Stimulated activated CD4-positive, alpha-beta T cell treated with anti-CD3 and anti-CD28 coated beads, Interleukin-4, amount 100 ng/mL, for 48 hours (primary cell): ENCODE measurements at regions not wholly inside any gene's neighbourhood (a gene's known extent, or its start where the extent isn't known, plus 50 kb on each side); places are given as distances from the start of the nearest gene placed in this dataset.
"Not testable (repeated sequence)": the region's sequence is repeated elsewhere in the genome, so short reads cannot be mapped to it uniquely, and the experiment has no call there.

Source experiments
- DNase-seq, 2 donors: peaks; one replicate each; pipeline ENCODE4 v3.0.0-alpha.2; 2020; ENCODE audit warnings: low read depth in 2 of 2

DNA sequence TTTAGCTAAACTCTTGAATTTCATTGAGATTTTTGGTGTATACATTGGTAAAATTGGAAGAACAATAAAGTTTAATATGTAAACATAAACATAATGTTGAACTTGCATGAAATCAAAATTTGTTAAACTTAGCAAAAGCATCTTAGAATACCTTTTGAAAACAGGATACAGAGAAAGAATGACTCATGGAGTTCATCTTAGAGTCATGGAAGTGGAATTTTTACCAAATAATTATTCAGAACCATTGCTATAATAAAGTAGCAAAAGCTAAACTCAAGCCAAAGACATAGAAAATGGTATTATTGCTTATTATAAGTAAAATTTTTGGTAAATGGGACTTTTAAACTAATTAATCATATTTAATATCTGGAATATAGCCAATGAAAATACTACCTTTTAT is 841.6 kb upstream of the SLC39A10 start:
- DNase-seq, result no peak

DNA sequence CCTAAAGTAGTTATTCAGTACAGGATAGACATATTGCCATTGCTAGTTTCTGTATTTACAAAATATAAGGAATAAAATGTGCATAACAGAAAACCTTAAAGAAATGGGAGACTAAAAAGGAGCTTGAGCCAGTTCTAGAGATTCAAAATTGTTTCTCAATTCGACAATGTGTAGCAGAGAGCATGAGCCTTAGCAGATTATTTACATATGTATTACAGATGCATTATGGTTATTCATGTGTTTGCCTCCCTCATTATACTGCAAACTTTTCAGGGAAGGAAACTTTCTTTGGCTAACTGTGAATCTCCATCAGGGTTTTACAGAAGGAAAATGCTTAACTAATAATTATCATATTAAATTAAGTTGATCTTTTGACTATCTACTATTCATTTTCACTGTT is 854.4 kb upstream of the SLC39A10 start:
- no peak for DNase-seq

DNA sequence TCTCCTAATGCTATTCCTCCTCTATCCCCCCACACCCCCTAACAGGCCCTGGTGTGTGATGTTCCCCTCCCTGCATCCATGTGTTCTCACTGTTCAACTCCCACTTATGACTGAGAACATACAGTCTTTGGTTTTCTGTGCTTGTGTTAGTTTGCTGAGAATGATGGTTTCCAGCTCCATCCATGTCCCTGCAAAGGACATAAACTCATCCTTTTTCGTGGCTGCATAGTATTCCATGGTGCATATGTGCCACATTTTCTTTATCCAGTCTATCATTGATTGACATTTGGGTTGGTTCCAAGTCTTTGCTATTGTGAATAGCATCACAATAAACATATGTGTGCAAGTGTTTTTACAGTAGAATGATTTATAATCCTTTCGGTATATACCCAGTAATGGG is 870.0 kb upstream of the SLC39A10 start:
- not testable (repeated sequence) for DNase-seq

DNA sequence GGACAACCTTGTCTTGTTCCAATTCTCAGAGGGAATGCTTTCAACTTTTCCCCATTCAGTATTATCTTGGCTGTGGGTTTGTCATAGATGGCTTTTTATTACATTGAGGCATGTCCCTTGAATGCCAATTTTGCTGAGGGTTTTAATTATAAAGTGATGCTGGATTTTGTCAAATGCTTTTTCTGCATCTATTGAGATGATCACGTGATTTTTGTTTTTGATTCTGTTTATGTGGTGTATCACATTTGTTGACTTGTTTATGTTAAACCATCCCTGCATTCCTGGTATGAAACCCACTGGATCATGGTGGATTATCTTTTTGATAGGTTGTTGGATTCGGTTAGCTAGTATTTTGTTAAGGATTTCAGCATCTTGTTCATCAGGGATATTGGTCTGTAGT is 885.6 kb upstream of the SLC39A10 start:
- not testable (repeated sequence) for DNase-seq

DNA sequence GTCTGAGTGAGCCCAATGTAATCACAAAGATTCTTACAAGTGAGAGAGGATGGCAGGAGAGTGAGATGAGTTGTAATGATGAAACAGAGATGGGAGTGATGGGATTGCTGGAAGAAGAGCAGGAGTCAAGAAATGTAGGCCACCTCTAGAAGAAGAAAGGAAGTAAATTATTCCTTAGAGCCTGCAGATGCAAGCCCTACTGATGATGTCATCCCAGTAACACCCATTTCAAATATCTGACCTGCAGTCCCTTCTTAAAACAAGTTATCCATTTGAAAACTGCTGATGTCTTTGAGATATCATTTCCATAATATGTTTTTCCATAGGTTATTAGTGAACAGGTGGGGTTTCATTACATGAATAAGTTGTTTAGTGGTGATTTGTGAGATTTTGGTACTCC is 888.0 kb upstream of the SLC39A10 start:
- no peak for DNase-seq

DNA sequence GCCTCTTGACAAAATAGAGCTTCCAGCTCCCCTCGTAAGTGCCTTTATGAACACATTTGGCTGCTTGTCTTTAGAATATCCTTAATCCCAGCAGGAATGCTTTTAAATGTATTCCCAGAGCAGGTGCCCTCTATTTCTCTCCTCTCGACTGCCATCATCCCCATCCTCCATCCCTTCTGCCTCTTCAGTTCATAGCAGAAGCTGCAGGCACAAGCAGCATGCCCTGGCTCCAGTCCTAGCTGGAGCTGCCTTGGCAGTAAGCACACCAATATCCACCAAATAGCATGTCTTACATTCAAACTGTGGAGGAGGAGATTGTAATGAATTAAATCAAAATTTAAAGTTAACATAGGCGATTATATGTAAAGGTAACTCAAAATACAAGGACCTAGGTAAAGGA is 891.3 kb upstream of the SLC39A10 start:
- no peak for DNase-seq

DNA sequence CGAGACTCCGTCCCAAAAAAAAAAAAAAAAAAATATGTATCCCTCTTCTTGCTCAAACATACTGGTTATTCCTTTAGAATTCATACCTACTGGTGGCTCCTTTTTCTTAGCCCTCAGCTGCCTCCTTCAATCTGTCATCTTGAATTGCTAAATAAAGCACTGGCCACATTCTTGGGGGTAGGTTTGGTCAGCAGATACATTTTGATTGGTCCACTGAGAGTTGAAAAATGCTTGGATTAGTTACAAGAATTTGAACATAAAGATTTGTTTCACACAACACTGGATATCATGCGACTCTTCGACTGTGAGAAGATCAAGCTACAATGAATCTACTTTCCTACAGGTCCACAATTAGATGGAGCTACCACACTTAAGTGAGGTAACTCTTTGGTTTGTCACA is 906.1 kb upstream of the SLC39A10 start:
- DNase-seq, result no peak

DNA sequence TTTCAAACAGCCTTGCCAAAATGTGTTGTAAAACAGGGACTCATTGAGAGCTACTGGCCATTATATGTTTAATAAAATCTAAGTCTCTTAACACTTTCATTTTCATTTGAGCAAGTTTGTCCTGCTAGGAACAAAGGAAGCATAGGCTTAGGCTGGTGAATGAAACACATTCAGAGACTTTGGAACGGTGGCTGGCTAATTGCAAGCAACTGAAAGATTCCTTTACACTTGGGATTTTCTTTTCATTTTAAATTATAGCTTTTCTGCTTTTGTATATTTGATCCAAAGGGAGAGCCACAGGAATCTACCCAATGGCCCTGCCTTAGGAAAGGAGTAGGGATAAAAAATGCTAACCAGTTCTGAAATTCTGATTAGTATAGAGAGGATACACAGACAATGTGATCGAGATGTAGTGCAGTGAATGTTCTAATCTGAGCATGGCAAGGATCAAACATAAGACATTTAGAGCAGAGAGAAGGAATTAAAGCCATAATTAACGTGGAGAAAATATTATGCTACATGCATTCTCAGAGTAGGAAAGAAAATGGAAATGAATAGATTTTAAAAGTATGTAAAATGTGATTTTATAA is 911.4 kb upstream of the SLC39A10 start:
- DNase-seq, result no peak

DNA sequence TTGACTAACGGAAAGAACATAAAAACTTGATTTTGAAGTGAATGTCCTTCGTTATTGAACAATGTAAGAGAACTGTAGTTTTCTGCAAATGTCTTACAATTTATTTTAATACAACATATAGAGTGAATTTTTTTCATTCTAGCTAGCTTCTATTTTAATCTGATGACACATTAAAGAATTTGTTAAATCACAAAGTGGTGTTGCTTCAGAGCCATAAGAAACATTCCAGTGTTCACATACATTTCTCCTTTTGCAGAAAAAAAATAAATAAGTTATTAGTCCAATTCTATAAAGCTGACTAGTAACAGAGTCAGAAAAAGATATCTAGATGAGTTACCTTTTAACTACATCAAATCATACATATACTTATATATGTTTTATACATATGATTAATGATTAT is 914.3 kb upstream of the SLC39A10 start:
- no peak for DNase-seq

DNA sequence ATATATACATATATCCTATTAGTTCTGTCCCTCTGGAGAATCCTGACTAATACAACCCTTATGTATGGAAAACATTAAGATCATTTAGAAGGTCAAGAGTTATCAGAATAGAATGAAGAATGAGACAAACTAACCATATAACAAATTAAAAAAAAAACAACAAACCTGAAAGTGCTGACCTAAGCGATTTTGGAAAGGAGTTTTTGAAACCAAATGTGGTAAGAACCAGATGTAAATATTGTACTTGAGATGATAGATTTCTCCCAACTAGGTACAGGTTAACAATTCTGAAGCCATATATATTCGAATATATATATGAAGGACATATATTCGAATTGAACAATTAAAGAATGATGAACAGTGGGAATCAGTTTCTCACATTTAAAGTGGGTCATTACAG is 917.8 kb upstream of the SLC39A10 start:
- DNase-seq, result no peak

DNA sequence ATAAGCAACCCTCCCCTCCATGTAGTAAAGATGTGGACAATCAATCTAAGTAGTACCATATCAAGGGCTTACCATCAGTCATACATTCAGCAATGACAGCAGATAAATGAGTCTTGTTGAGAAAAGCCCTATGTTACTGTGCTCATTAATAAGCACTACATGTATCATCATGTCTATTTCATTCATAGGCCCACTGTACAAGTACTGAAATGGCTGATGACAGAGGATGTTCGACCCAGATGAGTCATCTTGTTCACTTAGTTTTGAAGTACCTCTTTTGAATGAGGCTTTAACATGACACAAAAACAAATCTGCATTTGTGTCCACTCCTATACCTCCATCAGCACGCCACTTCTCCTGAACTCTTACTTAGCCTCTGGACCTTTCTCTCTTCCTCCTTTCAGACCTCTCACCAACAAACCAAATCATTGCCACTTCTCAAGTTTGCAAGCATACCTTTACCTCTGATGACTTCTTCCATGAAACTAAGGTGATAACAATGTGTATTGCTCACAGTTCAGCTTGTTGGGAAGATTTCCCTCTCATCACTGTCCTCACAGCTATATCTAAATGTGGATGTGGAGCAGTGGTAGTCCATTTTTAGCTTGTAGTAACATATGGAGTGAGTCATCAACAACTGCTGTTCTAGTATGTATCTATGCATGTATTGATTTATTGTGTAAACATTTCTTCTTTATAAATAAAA is 921.0 kb upstream of the SLC39A10 start:
- no peak for DNase-seq

DNA sequence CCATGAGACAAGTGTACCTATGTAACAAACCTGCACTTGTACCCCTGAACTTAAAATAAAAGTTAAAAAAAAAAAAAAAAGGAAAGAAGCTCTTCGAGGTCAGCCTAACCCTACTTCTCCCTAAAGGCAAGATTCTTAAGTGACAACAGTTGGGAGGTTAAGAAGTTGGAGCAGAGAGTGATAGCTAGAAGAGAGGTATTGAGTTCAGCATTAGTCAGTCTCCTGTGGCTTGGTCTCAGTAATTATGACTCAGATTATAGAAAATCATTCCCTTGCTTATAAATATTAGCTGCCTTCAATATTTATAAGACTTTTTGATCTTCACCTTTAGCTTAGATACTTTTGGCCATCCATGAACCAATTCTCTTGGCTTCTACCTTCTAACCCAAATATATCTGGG is 926.8 kb upstream of the SLC39A10 start:
- DNase-seq, result no peak

DNA sequence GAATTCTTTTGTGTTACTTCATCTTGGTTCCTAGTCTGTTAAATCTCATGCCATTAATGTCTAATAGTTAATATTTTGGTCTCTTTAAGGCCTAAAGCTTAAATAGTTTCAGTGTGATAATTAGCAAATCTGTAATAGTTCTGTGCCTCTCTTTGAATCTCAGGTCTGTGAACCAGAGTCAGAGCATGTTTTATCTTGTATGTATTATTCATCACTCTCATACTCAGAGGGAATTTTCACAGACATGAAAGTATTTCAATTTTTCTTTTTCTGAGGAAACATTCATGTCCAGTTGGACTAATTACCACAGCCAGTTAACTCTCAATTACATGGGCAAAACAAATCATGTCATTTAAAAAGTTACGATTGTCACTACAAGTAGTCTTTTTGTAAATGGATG is 931.9 kb upstream of the SLC39A10 start:
- DNase-seq, result no peak

DNA sequence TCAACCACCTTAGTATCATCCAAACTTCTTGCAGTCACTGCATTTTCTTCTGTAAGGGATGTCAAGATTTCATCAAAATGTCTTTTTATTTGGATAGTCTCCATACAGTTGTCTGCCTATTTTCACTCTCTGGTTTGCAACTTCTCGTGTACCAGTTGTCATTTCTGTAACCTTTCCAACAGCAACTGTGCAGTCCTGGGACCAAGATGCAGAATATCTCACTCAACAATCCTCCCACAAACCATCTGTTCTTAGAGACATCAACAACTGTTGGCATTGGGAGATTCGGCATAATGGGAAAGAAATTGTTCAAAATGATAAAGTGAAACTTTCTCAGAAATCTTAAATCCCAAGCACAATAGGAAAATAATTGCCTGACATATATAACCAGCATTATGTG is 933.6 kb upstream of the SLC39A10 start:
- no peak for DNase-seq

DNA sequence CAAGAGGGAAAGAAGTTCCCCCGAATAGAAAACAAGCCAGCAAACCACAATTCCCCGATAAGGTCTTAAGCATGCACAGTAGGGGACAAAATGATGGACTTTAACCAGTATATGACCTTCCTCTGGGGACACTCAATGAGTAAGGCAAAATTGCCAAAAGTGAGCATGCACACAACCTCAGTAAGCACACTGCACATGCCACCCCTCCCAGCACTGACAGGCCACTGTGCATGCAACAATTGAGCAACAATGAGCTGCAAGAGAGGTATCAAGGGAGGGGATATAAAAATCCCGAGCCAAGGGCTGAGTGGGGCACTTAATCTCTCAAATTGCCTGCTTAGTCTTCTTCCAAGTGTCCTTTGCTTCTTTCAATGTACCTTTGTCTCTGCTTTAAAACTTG is 935.8 kb upstream of the SLC39A10 start:
- DNase-seq, result no peak

DNA sequence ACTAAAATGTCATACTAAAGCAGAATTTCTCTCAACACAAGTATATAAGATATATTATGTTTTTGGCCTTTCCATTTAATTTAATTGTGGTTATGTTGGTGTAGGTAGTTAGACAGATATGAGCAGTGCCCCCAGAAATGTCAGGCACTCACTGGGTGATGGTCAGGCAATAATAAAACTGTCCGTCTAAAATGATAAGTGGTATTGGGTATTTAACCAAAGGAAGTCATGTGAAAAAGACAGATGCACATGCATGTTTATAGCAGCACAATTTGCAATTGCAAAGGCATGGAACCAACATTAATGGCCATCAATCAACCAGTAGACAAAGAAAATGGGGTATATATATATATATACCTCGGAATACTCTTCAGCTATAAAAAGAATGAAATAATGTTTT is 936.6 kb upstream of the SLC39A10 start:
- DNase-seq, result no peak

DNA sequence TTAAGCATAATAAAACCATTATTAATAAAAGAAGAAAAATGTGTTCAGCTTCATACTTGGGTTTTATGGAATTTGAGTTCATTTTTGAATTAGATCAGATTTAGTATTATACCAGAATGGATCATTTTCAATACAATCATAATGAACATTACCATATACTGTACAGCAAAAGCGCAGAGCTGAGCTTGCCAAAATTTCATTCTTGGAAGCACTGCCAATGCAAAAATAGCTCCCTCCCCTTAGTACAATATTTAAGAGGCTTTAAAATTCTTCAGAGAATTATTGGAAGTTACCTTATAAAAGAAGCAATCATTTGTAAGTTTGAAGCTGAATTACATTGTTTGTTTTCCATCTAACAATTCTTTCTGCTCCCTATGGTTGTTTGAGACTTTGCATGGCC is 938.1 kb upstream of the SLC39A10 start:
- no peak for DNase-seq

DNA sequence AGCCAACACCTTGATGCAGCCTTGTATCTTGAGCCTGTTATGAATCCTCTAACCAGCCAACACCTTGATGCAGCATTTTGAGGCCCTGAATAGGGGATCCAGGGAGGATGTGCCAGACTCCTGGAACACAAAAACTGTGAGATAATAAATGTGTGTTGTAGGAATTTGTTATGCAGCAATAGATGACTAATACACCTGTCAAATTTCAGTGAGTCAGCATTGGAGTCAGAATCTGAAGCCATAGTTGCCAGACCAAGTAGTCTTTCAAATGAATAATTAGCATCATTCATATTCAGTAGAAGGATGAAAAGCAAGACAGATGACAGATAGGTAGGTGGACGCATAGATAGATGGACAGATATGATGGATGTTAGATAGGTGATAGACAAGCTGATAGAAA is 942.5 kb upstream of the SLC39A10 start:
- DNase-seq, result no peak

DNA sequence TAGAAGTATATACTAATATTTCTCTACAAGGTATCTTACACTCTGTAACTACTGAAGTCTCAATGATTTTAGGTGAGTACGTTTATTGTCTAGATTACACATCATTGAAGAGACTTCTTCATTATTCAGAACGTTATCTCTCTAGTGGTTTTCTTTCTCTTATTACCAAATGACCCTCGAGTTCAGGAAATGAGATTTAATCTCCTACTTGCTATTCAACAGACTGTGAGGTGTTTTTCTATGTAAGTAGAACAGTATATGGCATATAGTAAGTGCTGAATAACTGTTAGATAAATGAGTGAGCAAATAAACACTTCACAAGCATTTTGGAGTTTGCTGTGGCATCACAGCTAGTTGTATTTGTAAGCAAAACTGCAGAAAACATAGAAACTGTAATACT is 947.2 kb upstream of the SLC39A10 start:
- no peak for DNase-seq

DNA sequence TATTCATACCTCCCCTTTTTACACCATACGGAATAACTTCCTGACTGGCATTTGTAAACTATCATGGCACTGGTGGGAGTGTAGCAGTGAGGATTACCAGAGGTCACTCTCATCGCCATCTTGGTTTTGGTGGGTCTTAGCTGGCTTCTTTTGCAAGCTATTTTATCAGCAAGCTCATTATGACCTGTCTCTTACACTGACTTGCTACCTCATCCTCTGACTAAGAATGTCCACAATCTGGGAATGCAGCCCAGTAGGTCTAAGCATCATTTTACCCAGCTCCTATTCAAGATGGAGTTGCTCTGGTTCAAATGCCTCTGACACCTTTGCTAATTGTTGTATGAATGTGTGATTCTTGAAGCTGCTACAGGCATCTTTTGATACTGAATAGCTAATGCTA is 950.8 kb upstream of the SLC39A10 start:
- no peak for DNase-seq

DNA sequence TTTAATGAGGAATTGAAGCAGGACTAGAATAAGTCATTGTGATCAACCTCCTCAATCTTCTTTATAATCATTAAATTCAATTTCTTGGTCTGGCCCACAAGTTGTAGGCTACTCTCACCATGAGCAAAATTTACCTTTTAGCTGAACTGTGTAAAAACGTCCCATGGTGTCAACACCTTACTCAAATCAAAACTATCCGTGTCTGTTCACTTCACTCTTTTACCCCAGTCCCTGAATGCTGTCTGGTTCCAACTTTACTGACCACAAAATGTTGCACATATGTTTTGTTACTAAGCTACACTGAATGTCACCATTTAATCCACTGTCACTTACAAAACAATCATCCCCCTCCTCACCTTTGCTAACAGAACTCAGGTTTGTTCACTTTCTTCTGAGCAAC is 951.6 kb upstream of the SLC39A10 start:
- DNase-seq, result no peak

DNA sequence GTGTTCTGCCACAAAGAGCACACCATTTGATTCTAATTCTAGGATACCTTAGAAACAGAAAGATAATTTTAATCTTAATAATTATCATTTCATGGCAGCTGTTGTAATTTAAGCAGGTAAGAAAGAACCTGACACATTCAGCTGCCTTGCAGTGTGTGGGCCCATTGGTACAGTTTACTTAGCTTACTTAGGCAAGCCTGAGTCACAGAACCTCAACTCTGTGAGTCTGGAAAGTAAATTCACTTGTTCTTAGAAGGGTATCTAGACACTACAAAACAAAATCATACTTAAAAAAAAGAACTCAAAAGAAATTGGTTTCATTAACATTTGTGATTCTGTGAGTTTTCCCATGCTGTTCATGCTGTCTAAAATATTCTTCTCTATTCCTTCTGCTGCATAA is 956.3 kb upstream of the SLC39A10 start:
- no peak for DNase-seq

DNA sequence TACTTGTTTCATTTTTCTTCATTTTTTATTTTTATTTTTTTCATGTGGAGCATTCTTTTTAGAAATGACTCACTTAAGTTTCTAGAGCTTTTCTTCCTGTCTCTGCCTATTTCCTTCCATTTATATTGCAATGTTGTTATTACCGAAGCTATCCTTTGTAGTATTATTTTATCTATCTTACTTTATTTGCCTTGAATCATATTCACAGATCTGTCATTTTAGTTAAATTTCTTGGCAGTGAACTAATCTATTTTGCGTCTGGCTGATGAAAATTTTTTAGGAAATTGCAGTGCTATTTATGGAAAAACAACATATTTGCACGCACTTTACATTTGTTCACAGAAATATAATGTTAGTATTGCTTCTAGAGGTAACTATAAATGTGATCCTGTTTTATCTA is 956.9 kb upstream of the SLC39A10 start:
- DNase-seq, result no peak

DNA sequence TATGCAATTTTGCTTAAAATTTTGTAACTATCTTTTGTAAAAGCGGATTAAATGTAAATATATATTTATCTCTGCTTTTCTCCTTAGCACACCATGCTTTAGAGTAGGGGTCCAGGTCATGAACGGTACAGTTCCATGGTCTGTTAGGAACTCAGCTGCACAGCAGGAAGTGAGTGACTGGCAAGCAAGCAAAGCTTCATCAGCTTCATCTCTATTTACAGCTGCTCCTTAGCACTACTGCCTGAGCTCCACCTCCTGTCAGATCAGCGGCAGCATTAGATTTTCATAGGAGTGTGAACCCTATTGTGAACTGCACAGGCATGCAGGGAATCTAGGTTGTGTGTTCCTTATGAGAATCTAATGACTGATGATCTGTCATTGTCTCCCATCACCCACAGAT is 959.0 kb upstream of the SLC39A10 start:
- DNase-seq, result no peak
